HEK293T (cell line): ENCODE measurements at regions not wholly inside any gene's neighbourhood (a gene's known extent, or its start where the extent isn't known, plus 50 kb on each side); places are given as distances from the start of the nearest gene placed in this dataset.
A peak's percentile ranks its signal among the peaks of the same experiment; 100 is the strongest.

Experiments
- CTCF ChIA-PET: fragments of 350-600 bp; formaldehyde crosslinking; extraction: SDS; loops from one replicate; lab custom pipeline; 2021; ENCODE audit warnings: antibody characterized with exemption, inconsistent platforms; lab: Yijun Ruan, JAX
- POLR2A ChIA-PET: fragments of 350-600 bp; formaldehyde crosslinking; extraction: SDS; loops from one replicate; lab custom pipeline; 2020; ENCODE audit warnings: antibody characterized with exemption, inconsistent platforms; lab: Yijun Ruan, JAX
- DNase-seq: peaks from one replicate; pipeline ENCODE4 v3.0.0; 2012; ENCODE audit warnings: mixed read lengths; ENCODE audit errors: extremely low spot score
- ARNT ChIP-seq: fragments of 450-650 bp; IDR thresholded peaks from 2 replicates; pipeline ENCODE4 v1.6.1; 2017; ENCODE audit warnings: mild to moderate bottlenecking
- BHLHE40 ChIP-seq: fragments of 450-650 bp; IDR thresholded peaks from 2 replicates; pipeline ENCODE4 v1.6.1; 2016; ENCODE audit warnings: mild to moderate bottlenecking, moderate library complexity, borderline replicate concordance
- CTBP1 ChIP-seq: fragments of 450-650 bp; IDR thresholded peaks from 2 replicates; pipeline ENCODE4 v1.6.1; 2016; ENCODE audit warnings: borderline replicate concordance
- ELF4 ChIP-seq: fragments of 450-650 bp; IDR thresholded peaks from 2 replicates; pipeline ENCODE4 v1.6.1; 2017; ENCODE audit warnings: antibody characterized with exemption
- FOXA1 ChIP-seq: fragments of 450-650 bp; IDR thresholded peaks from 2 replicates; pipeline ENCODE4 v1.6.1; 2016; ENCODE audit warnings: mild to moderate bottlenecking
- FOXK2 ChIP-seq: fragments of 450-650 bp; IDR thresholded peaks from 2 replicates; pipeline ENCODE4 v1.6.1; 2016; ENCODE audit warnings: mild to moderate bottlenecking
- FOXM1 ChIP-seq: fragments of 450-650 bp; IDR thresholded peaks from 2 replicates; pipeline ENCODE4 v1.6.1; 2017; ENCODE audit warnings: mild to moderate bottlenecking, borderline replicate concordance
- HDGF ChIP-seq: fragments of 450-650 bp; IDR thresholded peaks from 2 replicates; pipeline ENCODE4 v1.6.1; 2017; ENCODE audit warnings: antibody characterized with exemption, borderline replicate concordance
- L3MBTL2 ChIP-seq: fragments of 450-650 bp; conservative IDR thresholded peaks from 2 replicates; pipeline ENCODE4 v1.6.1; 2016; ENCODE audit warnings: mild to moderate bottlenecking
- LEF1 ChIP-seq: fragments of 450-650 bp; IDR thresholded peaks from 2 replicates; pipeline ENCODE4 v1.6.1; 2017; ENCODE audit warnings: mild to moderate bottlenecking, borderline replicate concordance
- NFRKB ChIP-seq: fragments of 450-650 bp; IDR thresholded peaks from 2 replicates; pipeline ENCODE4 v1.6.1; 2016; ENCODE audit warnings: mild to moderate bottlenecking, moderate library complexity
- PKNOX1 ChIP-seq: fragments of 450-650 bp; IDR thresholded peaks from 2 replicates; pipeline ENCODE4 v1.6.1; 2016
- SP1 ChIP-seq: fragments of 450-650 bp; IDR thresholded peaks from 2 replicates; pipeline ENCODE4 v1.6.1; 2017
- SUZ12 ChIP-seq: fragments of 450-650 bp; IDR thresholded peaks from 2 replicates; pipeline ENCODE4 v1.6.1; 2016; ENCODE audit warnings: mild to moderate bottlenecking
- TARDBP ChIP-seq: fragments of 450-650 bp; IDR thresholded peaks from 2 replicates; pipeline ENCODE4 v1.6.1; 2016
- ZNF384 ChIP-seq: fragments of 450-650 bp; IDR thresholded peaks from 2 replicates; pipeline ENCODE4 v1.6.1; 2016

GRCh38 chr13:105410602-105411001, 1124.9 kb downstream of the EFNB2 start:
- peak; percentile 18 for DNase-seq
- ChIA-PET POLR2A (no interaction called here), CTCF (interaction anchor here (0.6 kb wide), 1 partner anchor 528 kb away, joined by 3 read pairs; no protein-coding TSS in a partner anchor)
- TF ChIP-seq ELF4 (no peak), CTBP1 (no peak), ARNT (no peak), NFRKB (no peak), BHLHE40 (no peak), FOXK2 (no peak), L3MBTL2 (no peak), LEF1 (no peak), TARDBP (no peak), PKNOX1 (no peak), SP1 (no peak), HDGF (no peak), SUZ12 (no peak), ZNF384 (no peak), FOXA1 (no peak), FOXM1 (no peak)

- ChIA-PET CTCF (no interaction called here), POLR2A (no interaction called here)
- no peak for DNase-seq
- TF ChIP-seq PKNOX1: no peak
- no peak for TF ChIP-seq SUZ12
- TF ChIP-seq ELF4: no peak
- TF ChIP-seq TARDBP: no peak
- TF ChIP-seq ZNF384: no peak
- TF ChIP-seq BHLHE40: no peak
- TF ChIP-seq CTBP1: no peak
- no peak for TF ChIP-seq LEF1
- no peak for TF ChIP-seq FOXA1
- TF ChIP-seq HDGF: no peak
- TF ChIP-seq FOXK2: no peak
- TF ChIP-seq L3MBTL2: no peak
These were observed 1128.9 kb downstream of the EFNB2 start for GRCh38 chr13:105406551-105406950.

- ChIA-PET POLR2A (no interaction called here), CTCF (no interaction called here)
- no peak for DNase-seq
- TF ChIP-seq ZNF384 (no peak), HDGF (no peak), NFRKB (no peak), BHLHE40 (no peak), SUZ12 (no peak), FOXM1 (no peak), L3MBTL2 (no peak), ARNT (no peak), ELF4 (no peak), TARDBP (no peak), PKNOX1 (no peak), FOXK2 (no peak)
These were observed 1132.4 kb downstream of the EFNB2 start for GRCh38 chr13:105403086-105403485.

GRCh38 chr13:105395041-105395440, 1140.4 kb downstream of the EFNB2 start:
- ChIA-PET CTCF (no interaction called here), POLR2A (no interaction called here)
- DNase-seq: no peak
- no peak for TF ChIP-seq L3MBTL2
- TF ChIP-seq FOXA1: no peak
- no peak for TF ChIP-seq ARNT
- no peak for TF ChIP-seq BHLHE40
- TF ChIP-seq NFRKB: no peak
- TF ChIP-seq SP1: no peak
- no peak for TF ChIP-seq ELF4
- no peak for TF ChIP-seq HDGF
- no peak for TF ChIP-seq TARDBP
- TF ChIP-seq CTBP1: no peak
- no peak for TF ChIP-seq ZNF384
- no peak for TF ChIP-seq PKNOX1
- no peak for TF ChIP-seq SUZ12
- no peak for TF ChIP-seq LEF1
- TF ChIP-seq FOXM1: no peak

- no peak for DNase-seq
- CTCF ChIA-PET: no interaction called here
- POLR2A ChIA-PET: no interaction called here
- no peak for TF ChIP-seq ARNT
- no peak for TF ChIP-seq L3MBTL2
- TF ChIP-seq SUZ12: no peak
- TF ChIP-seq ELF4: no peak
- no peak for TF ChIP-seq ZNF384
- TF ChIP-seq TARDBP: no peak
- TF ChIP-seq FOXA1: no peak
- no peak for TF ChIP-seq FOXM1
- TF ChIP-seq HDGF: no peak
These were observed 1146.1 kb downstream of the EFNB2 start for GRCh38 chr13:105389373-105389772.

GRCh38 chr13:105377452-105377851, 1158.0 kb downstream of the EFNB2 start:
- POLR2A ChIA-PET: no interaction called here
- no peak for TF ChIP-seq FOXM1
- TF ChIP-seq SUZ12: no peak
- TF ChIP-seq L3MBTL2: no peak
- no peak for TF ChIP-seq LEF1
- TF ChIP-seq NFRKB: no peak
- TF ChIP-seq TARDBP: no peak
- TF ChIP-seq HDGF: no peak
- no peak for TF ChIP-seq ZNF384
- no peak for TF ChIP-seq ARNT
- no peak for TF ChIP-seq FOXK2
- no peak for TF ChIP-seq FOXA1
- TF ChIP-seq BHLHE40: no peak
- no peak for TF ChIP-seq SP1
- no peak for TF ChIP-seq CTBP1
- no peak for TF ChIP-seq PKNOX1
- CTCF ChIA-PET: no interaction called here
- DNase-seq: no peak
